Endothelial cell of umbilical vein (primary cell): ENCODE measurements at regions not wholly inside any gene's neighbourhood (a gene's known extent, or its start where the extent isn't known, plus 50 kb on each side); places are given as distances from the start of the nearest gene placed in this dataset.

Source experiments
- BruUV-seq: library from RNA; stranded (reverse); fragments of 400-500 nt; replicated peaks from 2 replicates; lab custom pipeline; 2021; lab: Mats Ljungman, UMichigan
- CTCF ChIA-PET: fragments of 300-600, 350-600 bp; sonication (Branson Sonifier 250); formaldehyde crosslinking; loops from one replicate; lab custom pipeline; 2021; ENCODE audit warnings: antibody characterized with exemption, inconsistent platforms; lab: Charles Lee
- POLR2A ChIA-PET: fragments of 300-600, 350-600 bp; sonication (Branson Sonifier 250); formaldehyde crosslinking; loops from one replicate; lab custom pipeline; 2021; ENCODE audit warnings: antibody characterized with exemption, inconsistent platforms; lab: Charles Lee
- DNase-seq: peaks from one replicate; pipeline ENCODE4 v3.0.0-alpha.2; 2011; ENCODE audit warnings: low read depth, low spot score
- FAIRE-seq: peaks from 2 replicates; lab custom pipeline; 2011; peaks lifted over from hg19 to GRCh38; lab: Jason Lieb, UNC
- H2AFZ ChIP-seq: 2 replicates; pipeline ENCODE4 v1.6.0; 2012; ENCODE audit warnings: low read depth, low read length, control low read depth, inconsistent platforms
- H3K27ac ChIP-seq: 2 replicates; pipeline ENCODE4 v1.5.1; 2011; ENCODE audit warnings: low read depth, mild to moderate bottlenecking, control low read depth, low read length, moderate library complexity; ENCODE audit not compliant: insufficient read depth
- H3K27me3 ChIP-seq, 2 experiments: 2 replicates each; pipeline versions ENCODE4 v1.6.0 to v1.6.1; 2011; ENCODE audit warnings: low read length in 2 of 2, mixed read lengths in 1 of 2; ENCODE audit not compliant: control insufficient read depth in 2 of 2, insufficient read depth in 2 of 2
- H3K36me3 ChIP-seq, 2 experiments: 2 replicates in 1 of 2; 3 replicates in 1 of 2; pipeline ENCODE4 v1.5.1; 2011; ENCODE audit warnings: low read length in 2 of 2, mild to moderate bottlenecking in 1 of 2, moderate library complexity in 1 of 2; ENCODE audit not compliant: control insufficient read depth in 2 of 2, insufficient read depth in 2 of 2; ENCODE audit errors: extremely low read depth in 1 of 2
- H3K4me1 ChIP-seq: 3 replicates; pipeline ENCODE4 v1.5.1; 2011; ENCODE audit warnings: mild to moderate bottlenecking, low read length; ENCODE audit not compliant: control insufficient read depth, insufficient read depth; ENCODE audit errors: extremely low read depth
- H3K4me2 ChIP-seq: 2 replicates; pipeline ENCODE4 v1.6.1; 2011; ENCODE audit warnings: low read length, control low read depth, mixed read lengths; ENCODE audit not compliant: insufficient read depth
- H3K4me3 ChIP-seq, 3 experiments: fragments of 200-600 bp in 1 of 3; sonication (generic), shearing (Covaris generic) in 1 of 3; replicated peaks in 1 of 3; 2 replicates each; pipeline ENCODE4 v1.5.1; 2011 to 2016; ENCODE audit warnings: control low read depth in 3 of 3, low read length in 3 of 3, mild to moderate bottlenecking in 2 of 3, inconsistent platforms in 1 of 3, low read depth in 1 of 3, moderate library complexity in 1 of 3; ENCODE audit not compliant: insufficient read depth in 1 of 3
- H3K79me2 ChIP-seq: 2 replicates; pipeline ENCODE4 v1.6.0; 2012; ENCODE audit warnings: low read length, inconsistent platforms; ENCODE audit not compliant: control insufficient read depth, insufficient read depth
- H3K9ac ChIP-seq: replicated peaks from 2 replicates; pipeline ENCODE3; 2011; ENCODE audit warnings: low read length, control low read depth; ENCODE audit not compliant: insufficient read depth; ENCODE audit errors: extremely low read depth
- H3K9me1 ChIP-seq: replicated peaks from 3 replicates; pipeline ENCODE4 v1.6.0; 2011; ENCODE audit warnings: mild to moderate bottlenecking, low read length; ENCODE audit not compliant: control insufficient read depth, insufficient read depth; ENCODE audit errors: extremely low read depth
- H3K9me3 ChIP-seq: replicated peaks from 2 replicates; pipeline ENCODE4 v1.5.1; 2012; ENCODE audit warnings: low read length, inconsistent platforms; ENCODE audit not compliant: control insufficient read depth, insufficient read depth
- H4K20me1 ChIP-seq: replicated peaks from 2 replicates; pipeline ENCODE3; 2011; ENCODE audit warnings: mild to moderate bottlenecking, low read length; ENCODE audit not compliant: control insufficient read depth, insufficient read depth; ENCODE audit errors: extremely low read depth
- CTCF ChIP-seq, 2 donors: IDR thresholded peaks; 1 replicate in 1 of 2; 2 replicates in 1 of 2; pipeline ENCODE4 v1.5.1; 2011; ENCODE audit warnings: low read length in 2 of 2, mild to moderate bottlenecking in 2 of 2, moderate library complexity in 2 of 2, control low read depth in 1 of 2, inconsistent platforms in 1 of 2, low read depth in 1 of 2; ENCODE audit not compliant: insufficient read depth in 1 of 2; ENCODE audit errors: extremely low read depth in 1 of 2
- EZH2 ChIP-seq: IDR thresholded peaks from 2 replicates; pipeline ENCODE4 v1.6.1; 2012; ENCODE audit warnings: borderline replicate concordance, low read depth, mild to moderate bottlenecking, moderate library complexity, low read length, inconsistent platforms; ENCODE audit not compliant: severe bottlenecking
- FOS ChIP-seq: IDR thresholded peaks from 2 replicates; pipeline ENCODE4 v1.6.1; 2011; ENCODE audit warnings: mild to moderate bottlenecking, low read length, moderate library complexity, borderline replicate concordance; ENCODE audit not compliant: insufficient read depth
- GATA2 ChIP-seq: IDR thresholded peaks from 2 replicates; pipeline ENCODE4 v1.7.0; 2011; ENCODE audit warnings: low read depth, mild to moderate bottlenecking, moderate library complexity, mixed read lengths, low read length; ENCODE audit not compliant: insufficient read length, insufficient read depth
- JUN ChIP-seq: IDR thresholded peaks from 2 replicates; pipeline ENCODE4 v1.6.1; 2011; ENCODE audit warnings: borderline replicate concordance, low read depth; ENCODE audit not compliant: insufficient read length, insufficient read depth
- MAX ChIP-seq: IDR thresholded peaks from 2 replicates; pipeline ENCODE4 v1.6.1; 2011; ENCODE audit not compliant: insufficient read depth, insufficient read length
- MYC ChIP-seq: IDR thresholded peaks from one replicate; pipeline ENCODE4 v1.6.1; 2011; ENCODE audit warnings: mild to moderate bottlenecking, low read depth, low read length
- POLR2A ChIP-seq: IDR thresholded peaks from 2 replicates; pipeline ENCODE4 v1.6.1; 2012; ENCODE audit warnings: low read depth, mild to moderate bottlenecking, control low read depth, low read length
- POLR2AphosphoS5 ChIP-seq: IDR thresholded peaks from 2 replicates; pipeline ENCODE4 v1.6.1; 2012; ENCODE audit warnings: low read depth, mild to moderate bottlenecking, control low read depth, low read length, moderate library complexity; ENCODE audit not compliant: insufficient read depth
- dilution Hi-C: fragments of 300-500 bp; cut with MboI; formaldehyde crosslinking; loops from one replicate; pipeline ENCODE4 v1.15.0; 2019; ENCODE audit warnings: low sequenced_read_pairs; ENCODE audit not compliant: extremely low pct_ligation_motif_present
- intact Hi-C: fragments of 100-400 bp; cut with micrococcal nuclease; formaldehyde crosslinking; loops from one replicate; pipeline ENCODE4 v1.10.0; 2022

GRCh38 chr6:56407883-56408410 is 160.6 kb upstream of the COL21A1 start:
- Histone ChIP-seq H4K20me1 (no peaks in the 10 kb centered on the region), H3K27me3 (no peaks in the 10 kb centered on the region), H3K4me3 (no peak overlapping the region), H3K9me1 (no peaks in the 10 kb centered on the region), H3K4me2 (no peak overlapping the region), H3K79me2 (no peaks in the 10 kb centered on the region), H3K9ac (no peak overlapping the region), H2AFZ (no peak overlapping the region), H3K4me1 (no peaks in the 10 kb centered on the region), H3K36me3 (no peaks in the 10 kb centered on the region), H3K9me3 (no peaks in the 10 kb centered on the region), H3K27ac (no peak overlapping the region)
- dilution Hi-C loops (no loop called here), intact Hi-C loops (no loop called here)
- TF ChIP-seq MYC (no peak), MAX (no peak)
- ChIA-PET CTCF (no interaction called here), POLR2A (no interaction called here)
- DNase-seq = no peak
- FAIRE-seq = no peak
- no TSS peak for BruUV-seq

GRCh38 chr6:56406276-56407269 is 159.2 kb upstream of the COL21A1 start:
- Histone ChIP-seq H3K27ac (no peak overlapping the region), H4K20me1 (no peaks in the 10 kb centered on the region), H3K9ac (no peak overlapping the region), H3K4me2 (no peak overlapping the region), H3K79me2 (no peaks in the 10 kb centered on the region), H3K9me1 (no peaks in the 10 kb centered on the region), H3K9me3 (no peaks in the 10 kb centered on the region), H3K36me3 (no peaks in the 10 kb centered on the region), H2AFZ (no peak overlapping the region), H3K4me1 (no peaks in the 10 kb centered on the region), H3K27me3 (no peaks in the 10 kb centered on the region), H3K4me3 (no peak overlapping the region)
- dilution Hi-C loops (no loop called here), intact Hi-C loops (no loop called here)
- FAIRE-seq = no peak
- CTCF ChIA-PET = interaction anchor here (1.2 kb wide), 1 partner anchor 13 kb away, joined by 3 read pairs; no protein-coding TSS in a partner anchor
- POLR2A ChIA-PET = no interaction called here
- BruUV-seq = no TSS peak
- TF ChIP-seq CTCF (IDR thresholded peaks at IDR 0.05; ENCODE audit: extremely low read depth in 1 of 2, insufficient read depth in 1 of 2, low read depth in 1 of 2, low read length in 2 of 2) = no peak
- no peak for TF ChIP-seq MAX
- no peak for TF ChIP-seq FOS
- no peak for TF ChIP-seq GATA2
- TF ChIP-seq JUN = no peak
- no peak for TF ChIP-seq POLR2AphosphoS5
- no peak for TF ChIP-seq MYC
- TF ChIP-seq EZH2 = no peak
- TF ChIP-seq POLR2A = no peak
- DNase-seq = no peak
